ENCODE measurements at regions not wholly inside any gene's neighbourhood (a gene's known extent, or its start where the extent isn't known, plus 50 kb on each side); places are given as distances from the start of the nearest gene placed in this dataset.

DNA sequence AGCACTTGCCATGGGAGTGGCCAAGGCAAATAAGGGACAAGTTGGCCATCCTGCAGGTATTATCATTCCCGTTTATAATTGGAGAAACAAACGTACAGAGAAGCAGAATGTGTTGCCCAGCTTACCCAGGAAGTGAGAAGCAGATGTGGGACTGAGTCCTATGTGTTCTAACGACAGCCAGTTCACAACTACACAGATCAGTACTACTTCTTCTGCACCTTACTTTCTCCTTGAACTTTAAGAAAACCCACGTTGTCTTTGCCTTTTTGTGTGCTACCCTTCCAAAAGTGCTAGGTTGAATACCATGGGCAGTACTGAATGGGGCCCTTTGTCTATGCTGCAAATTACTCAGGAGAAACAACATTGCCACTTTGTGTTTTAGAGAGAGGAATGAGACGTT lies 62.8 kb upstream of the BLID start:
- TF ChIP-seq EZH2 (IDR thresholded peaks at IDR 0.05) (no peak), POLR2AphosphoS5 (IDR thresholded peaks at IDR 0.05; ENCODE audit: borderline replicate concordance, low read depth, low read length) (no peak)

Data from SK-N-MC (cell line).